IMR-90 (cell line): ENCODE measurements at regions not wholly inside any gene's neighbourhood (a gene's known extent, or its start where the extent isn't known, plus 50 kb on each side); places are given as distances from the start of the nearest gene placed in this dataset.

Source experiments
- ATAC-seq: fragments of 200-7000 bp; cut with Tn5 transposase; 2 replicates; pipeline ENCODE4 v1.9.1; 2020; ENCODE audit warnings: low read depth, mild to moderate bottlenecking, moderate library complexity
- BruUV-seq: library from RNA; stranded (reverse); fragments of 400-500 nt; replicated peaks from 2 replicates; lab custom pipeline; 2021; lab: Mats Ljungman, UMichigan
- CTCF ChIA-PET: fragments of 300-600 bp; formaldehyde crosslinking; extraction: SDS; loops from one replicate; lab custom pipeline; 2021; ENCODE audit warnings: antibody characterized with exemption; lab: Yijun Ruan, JAX
- POLR2A ChIA-PET: fragments of 300-600 bp; sonication (Branson Sonifier 250); formaldehyde crosslinking; loops from one replicate; lab custom pipeline; 2022; ENCODE audit warnings: antibody characterized with exemption; ENCODE audit not compliant: unreplicated experiment; lab: Charles Lee
- DNase-seq: peaks from one replicate; pipeline ENCODE4 v3.0.0; 2013
- H2AFZ ChIP-seq: replicated peaks from 2 replicates; pipeline ENCODE3; 2013; ENCODE audit warnings: low read length, mild to moderate bottlenecking; ENCODE audit not compliant: poor library complexity
- H2AK5ac ChIP-seq: 2 replicates; pipeline ENCODE4 v1.6.1; 2013; ENCODE audit warnings: low read depth, low read length, inconsistent platforms
- H2AK9ac ChIP-seq: replicated peaks from 2 replicates; pipeline ENCODE3; 2013; ENCODE audit warnings: mild to moderate bottlenecking, low read depth, low read length, moderate library complexity; ENCODE audit not compliant: poor library complexity
- H2BK120ac ChIP-seq: 2 replicates; pipeline ENCODE4 v1.6.1; 2013; ENCODE audit warnings: low read depth, low read length, inconsistent platforms
- H2BK15ac ChIP-seq: 3 replicates; pipeline ENCODE4 v1.6.1; 2013; ENCODE audit warnings: low read depth, low read length, inconsistent platforms
- H2BK20ac ChIP-seq: 2 replicates; pipeline ENCODE4 v1.6.1; 2013; ENCODE audit warnings: low read depth, mild to moderate bottlenecking, inconsistent platforms, low read length, moderate library complexity
- H2BK5ac ChIP-seq: 2 replicates; pipeline ENCODE4 v1.6.1; 2013; ENCODE audit warnings: mild to moderate bottlenecking, low read depth, low read length, inconsistent platforms; ENCODE audit not compliant: poor library complexity, severe bottlenecking
- H3K14ac ChIP-seq: replicated peaks from 2 replicates; pipeline ENCODE4 v1.6.1; 2013; ENCODE audit warnings: low read depth, low read length, inconsistent platforms
- H3K18ac ChIP-seq: 2 replicates; pipeline ENCODE4 v1.6.1; 2013; ENCODE audit warnings: low read depth, low read length, control low read depth
- H3K23ac ChIP-seq: 2 replicates; pipeline ENCODE4 v1.6.1; 2013; ENCODE audit warnings: low read depth, low read length, inconsistent platforms
- H3K27ac ChIP-seq: 2 replicates; pipeline ENCODE4 v1.5.1; 2013; ENCODE audit warnings: mild to moderate bottlenecking, control low read depth, low read length; ENCODE audit not compliant: insufficient read depth
- H3K27me3 ChIP-seq: 2 replicates; pipeline ENCODE4 v1.6.1; 2013; ENCODE audit warnings: low read length; ENCODE audit not compliant: control insufficient read depth, insufficient read depth
- H3K36me3 ChIP-seq: 2 replicates; pipeline ENCODE4 v1.6.1; 2013; ENCODE audit warnings: low read length, mixed read lengths; ENCODE audit not compliant: control insufficient read depth, insufficient read depth
- H3K4ac ChIP-seq: 2 replicates; pipeline ENCODE4 v1.6.1; 2013; ENCODE audit warnings: low read depth, low read length, inconsistent platforms
- H3K4me1 ChIP-seq: 2 replicates; pipeline ENCODE4 v1.6.1; 2013; ENCODE audit warnings: low read length, mixed read lengths; ENCODE audit not compliant: control insufficient read depth, insufficient read depth
- H3K4me2 ChIP-seq: 2 replicates; pipeline ENCODE4 v1.6.1; 2013; ENCODE audit warnings: low read depth, mild to moderate bottlenecking, control low read depth, low read length, moderate library complexity
- H3K4me3 ChIP-seq: 2 replicates; pipeline ENCODE4 v1.5.1; 2013; ENCODE audit warnings: low read depth, mild to moderate bottlenecking, control low read depth, low read length, moderate library complexity; ENCODE audit not compliant: insufficient read depth
- H3K56ac ChIP-seq: 2 replicates; pipeline ENCODE4 v1.6.1; 2013; ENCODE audit warnings: low read length, inconsistent platforms; ENCODE audit not compliant: insufficient read depth; ENCODE audit errors: extremely low read depth
- H3K79me1 ChIP-seq, 2 experiments: 2 replicates each; pipeline ENCODE4 v1.6.1; 2013; ENCODE audit warnings: low read length in 2 of 2, inconsistent platforms in 1 of 2, low read depth in 1 of 2
- H3K9ac ChIP-seq: 2 replicates; pipeline ENCODE4 v1.6.1; 2013; ENCODE audit warnings: low read depth, low read length, control low read depth
- H3K9me1 ChIP-seq: 2 replicates; pipeline ENCODE4 v1.6.1; 2013; ENCODE audit warnings: low read length, inconsistent platforms; ENCODE audit not compliant: insufficient read depth
- H3K9me3 ChIP-seq: 2 replicates; pipeline ENCODE4 v1.6.1; 2013; ENCODE audit warnings: low read length; ENCODE audit not compliant: control insufficient read depth, insufficient read depth
- H4K20me1 ChIP-seq: 2 replicates; pipeline ENCODE4 v1.6.1; 2013; ENCODE audit warnings: low read length, inconsistent platforms; ENCODE audit not compliant: insufficient read depth
- H4K5ac ChIP-seq: 2 replicates; pipeline ENCODE4 v1.6.1; 2013; ENCODE audit warnings: mild to moderate bottlenecking, low read depth, low read length, control low read depth
- H4K8ac ChIP-seq, 2 experiments: 2 replicates each; pipeline ENCODE4 v1.6.1; 2013; ENCODE audit warnings: low read depth in 2 of 2, low read length in 2 of 2, control low read depth in 1 of 2, inconsistent platforms in 1 of 2
- H4K91ac ChIP-seq: 2 replicates; pipeline ENCODE4 v1.6.1; 2013; ENCODE audit warnings: low read depth, low read length, inconsistent platforms; ENCODE audit not compliant: insufficient read depth
- SMC3 ChIP-seq: fragments of 150-350 bp; IDR thresholded peaks from 2 replicates; pipeline ENCODE4 v1.6.1; 2016; ENCODE audit warnings: low read depth, mild to moderate bottlenecking, antibody characterized with exemption, low read length, moderate library complexity
- WGBS, 2 experiments: methylation state at CpG; one replicate each; pipeline versions ENCODE4 v1.1.5 to v1.1.7; 2013; ENCODE audit warnings: missing lambda C conversion rate in 2 of 2; ENCODE audit not compliant: insufficient read length in 1 of 2; ENCODE audit errors: extremely low coverage in 2 of 2; 5-methylcytosine and 5-hydroxymethylcytosine counted together
- dilution Hi-C: fragments of 300-500 bp; cut with HindIII; formaldehyde crosslinking; loops from one replicate; pipeline ENCODE4 v1.14.3; 2018; ENCODE audit warnings: low sequenced_read_pairs; ENCODE audit not compliant: unreplicated experiment
- in situ Hi-C: fragments of 300-500 bp; cut with MboI; formaldehyde crosslinking; loops from 3 replicates; pipeline ENCODE4 v1.14.3; 2019; ENCODE audit warnings: low sequenced_read_pairs, inconsistent platforms, mixed read lengths
- intact Hi-C: fragments of 100-400 bp; cut with micrococcal nuclease; formaldehyde crosslinking; loops from 2 replicates; pipeline ENCODE4 v1.10.0; 2022

DNA sequence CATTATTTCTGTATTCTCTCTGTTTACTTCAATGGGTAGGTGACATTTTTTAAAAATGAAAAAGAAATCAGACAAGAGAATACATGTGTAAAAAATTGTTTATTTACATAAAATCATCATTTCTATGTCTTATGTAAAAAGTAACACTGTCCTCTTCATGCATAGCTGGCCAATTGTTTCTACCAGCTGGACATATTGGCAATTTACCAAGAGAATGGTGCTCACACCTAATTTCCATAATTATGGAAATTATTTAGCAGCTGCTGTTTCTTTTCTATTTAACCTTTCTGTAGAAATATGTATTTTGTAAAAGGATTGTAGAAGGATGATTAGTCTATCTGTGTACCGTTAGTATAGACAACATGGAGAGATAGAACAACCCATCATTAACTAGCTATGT is 791.9 kb downstream of the TRIB2 start:
- no peak overlapping the region for H2AK5ac ChIP-seq
- BruUV-seq: no TSS peak
- no peak overlapping the region for H4K91ac ChIP-seq
- dilution Hi-C loops (no loop called here), intact Hi-C loops (no loop called here), in situ Hi-C loops (no loop called here)
- H4K8ac ChIP-seq: no peak overlapping the region
- H3K18ac ChIP-seq: no peak overlapping the region
- H3K4ac ChIP-seq: no peak overlapping the region
- no peak overlapping the region for H2AFZ ChIP-seq
- TF ChIP-seq SMC3: no peak
- H3K14ac ChIP-seq: no peak overlapping the region
- H3K9me1 ChIP-seq: no peaks in the 10 kb centered on the region
- H3K27me3 ChIP-seq: no peaks in the 10 kb centered on the region
- no peaks in the 10 kb centered on the region for H4K20me1 ChIP-seq
- H2BK15ac ChIP-seq: no peak overlapping the region
- H3K4me2 ChIP-seq: no peak overlapping the region
- no peaks in the 10 kb centered on the region; the same call in 1 of the 2 replicates for H3K9me3 ChIP-seq
- H3K27ac ChIP-seq: no peak overlapping the region
- no peak overlapping the region for H3K9ac ChIP-seq
- no peak overlapping the region for H3K56ac ChIP-seq
- ChIA-PET CTCF (no interaction called here), POLR2A (no interaction called here)
- H3K4me1 ChIP-seq: no peaks in the 10 kb centered on the region
- DNase-seq: no peak
- H2BK120ac ChIP-seq: no peak overlapping the region
- WGBS, 2 experiments: no CpG with 5 or more reads among the region's 1 CpG
- H3K23ac ChIP-seq: no peak overlapping the region
- H2BK20ac ChIP-seq: no peak overlapping the region
- H2BK5ac ChIP-seq: no peak overlapping the region
- H3K79me1 ChIP-seq: no peaks in the 10 kb centered on the region
- ATAC-seq: no peak
- no peaks in the 10 kb centered on the region for H3K36me3 ChIP-seq
- H3K4me3 ChIP-seq: no peak overlapping the region
- no peak overlapping the region for H4K5ac ChIP-seq
- no peak overlapping the region for H2AK9ac ChIP-seq
